ENCODE measurements at regions not wholly inside any gene's neighbourhood (a gene's known extent, or its start where the extent isn't known, plus 50 kb on each side); places are given as distances from the start of the nearest gene placed in this dataset.

DNA sequence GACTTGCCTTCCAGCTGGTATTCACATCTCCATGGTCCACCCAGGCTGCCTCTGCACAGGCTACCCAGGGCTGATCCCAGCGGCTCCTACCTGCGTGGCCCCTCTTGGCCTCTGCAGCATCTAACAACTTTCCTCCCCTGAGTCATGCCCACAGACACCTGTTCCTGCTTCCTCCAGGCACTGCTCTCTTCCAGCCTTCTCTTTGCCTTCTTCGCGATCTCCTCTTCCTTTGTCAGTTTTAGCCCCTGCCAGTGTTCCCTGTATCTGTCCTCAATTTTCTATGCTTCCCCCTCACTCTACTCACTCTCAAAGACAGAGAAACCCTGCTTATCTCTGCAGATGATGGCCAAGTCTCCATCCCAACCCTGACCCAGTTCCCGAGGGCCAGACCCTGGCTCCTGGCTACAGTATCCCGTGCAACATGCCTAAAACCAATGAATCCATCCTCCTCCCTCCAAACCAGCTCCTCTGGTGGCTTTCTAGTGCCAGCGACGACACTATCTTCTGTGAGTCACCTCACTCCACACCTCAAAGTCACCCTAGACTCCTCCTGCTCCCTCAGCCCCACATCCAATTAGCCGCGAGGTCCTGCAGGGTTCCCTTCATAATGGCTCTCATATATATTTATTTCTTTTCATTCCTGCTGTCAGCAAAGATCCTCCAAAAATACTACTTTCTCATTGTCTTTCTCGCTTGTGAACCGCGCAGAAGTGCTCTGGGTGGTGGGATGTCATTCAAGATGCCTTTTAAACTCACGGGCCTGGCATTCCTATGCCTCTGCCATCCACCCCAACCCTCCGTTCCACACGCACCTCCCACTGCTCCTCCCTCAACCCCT lies 259.2 kb downstream of the TOMM20 start:
- H3K4me1 ChIP-seq (ENCODE audit: control insufficient read depth in 1 of 2, low read depth in 2 of 2): peaks cover 10 to 39% of the 10 kb centered on the region in 2 donors
- ATAC-seq (ENCODE audit: insufficient number of reproducible peaks, low FRiP score, low read depth) (no peak), DNase-seq (ENCODE audit: low spot score) (no peak)
- no peaks in the 10 kb centered on the region for H3K27me3 ChIP-seq (replicated peaks; ENCODE audit: insufficient read depth)
- H3K36me3 ChIP-seq: no peaks in the 10 kb centered on the region
- H3K4me3 ChIP-seq: no peak overlapping the region
- H3K27ac ChIP-seq: no peak overlapping the region
- no peak for TF ChIP-seq CTCF (IDR thresholded peaks at IDR 0.05)
- H3K9me3 ChIP-seq: no peaks in the 10 kb centered on the region

DNA sequence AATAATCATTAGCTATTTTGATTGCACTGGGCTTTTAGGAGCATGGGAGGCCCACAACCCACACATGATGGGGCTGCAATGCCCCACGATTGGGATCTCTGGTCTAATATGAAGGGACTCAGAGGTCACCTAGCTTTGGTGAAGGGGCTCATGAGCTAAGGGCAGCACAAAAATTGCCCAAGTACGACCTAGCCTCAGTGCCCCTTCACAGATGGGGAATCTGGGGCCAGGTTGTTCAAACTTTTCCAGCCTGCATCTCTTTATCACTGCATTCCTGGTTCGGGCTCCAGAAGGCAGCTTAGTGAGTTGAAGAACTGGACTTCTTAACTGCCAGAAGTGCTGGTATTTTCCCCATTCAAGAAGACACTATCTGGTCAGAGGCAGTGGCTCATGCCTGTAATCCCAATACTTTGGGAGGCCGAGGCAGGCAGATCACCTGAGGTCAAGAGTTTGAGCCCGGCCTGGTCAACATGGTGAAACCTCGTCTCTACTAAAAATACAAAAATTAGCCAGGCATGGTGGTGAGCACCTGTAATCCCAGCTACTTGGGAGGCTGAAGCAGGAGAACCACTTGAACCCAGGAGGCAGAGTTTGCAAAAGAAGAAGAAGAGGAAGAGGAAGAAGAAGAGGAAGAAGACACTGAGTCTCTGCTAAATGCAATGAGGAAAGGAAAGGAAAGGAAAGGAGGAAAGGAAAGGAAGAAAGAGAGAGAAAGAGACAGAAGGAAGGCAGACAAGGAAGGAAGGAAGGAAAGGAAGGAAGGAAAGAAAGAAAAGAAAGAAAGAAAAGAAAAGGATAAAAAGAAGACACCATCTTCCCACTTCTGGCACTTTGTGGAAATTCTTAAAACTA lies 258.5 kb upstream of the IRF2BP2 start:
- Histone ChIP-seq H3K36me3 (no peaks in the 10 kb centered on the region), H3K4me1 (ENCODE audit: control insufficient read depth in 1 of 2, low read depth in 2 of 2) (peaks cover 14 to 48% of the 10 kb centered on the region in 2 donors), H3K9me3 (no peaks in the 10 kb centered on the region), H3K27me3 (replicated peaks; ENCODE audit: insufficient read depth) (no peaks in the 10 kb centered on the region), H3K27ac (no peak overlapping the region), H3K4me3 (no peak overlapping the region)
- no peak for DNase-seq (ENCODE audit: low spot score)
- no peak for TF ChIP-seq CTCF (IDR thresholded peaks at IDR 0.05)
- no peak for ATAC-seq (ENCODE audit: insufficient number of reproducible peaks, low FRiP score, low read depth)

DNA sequence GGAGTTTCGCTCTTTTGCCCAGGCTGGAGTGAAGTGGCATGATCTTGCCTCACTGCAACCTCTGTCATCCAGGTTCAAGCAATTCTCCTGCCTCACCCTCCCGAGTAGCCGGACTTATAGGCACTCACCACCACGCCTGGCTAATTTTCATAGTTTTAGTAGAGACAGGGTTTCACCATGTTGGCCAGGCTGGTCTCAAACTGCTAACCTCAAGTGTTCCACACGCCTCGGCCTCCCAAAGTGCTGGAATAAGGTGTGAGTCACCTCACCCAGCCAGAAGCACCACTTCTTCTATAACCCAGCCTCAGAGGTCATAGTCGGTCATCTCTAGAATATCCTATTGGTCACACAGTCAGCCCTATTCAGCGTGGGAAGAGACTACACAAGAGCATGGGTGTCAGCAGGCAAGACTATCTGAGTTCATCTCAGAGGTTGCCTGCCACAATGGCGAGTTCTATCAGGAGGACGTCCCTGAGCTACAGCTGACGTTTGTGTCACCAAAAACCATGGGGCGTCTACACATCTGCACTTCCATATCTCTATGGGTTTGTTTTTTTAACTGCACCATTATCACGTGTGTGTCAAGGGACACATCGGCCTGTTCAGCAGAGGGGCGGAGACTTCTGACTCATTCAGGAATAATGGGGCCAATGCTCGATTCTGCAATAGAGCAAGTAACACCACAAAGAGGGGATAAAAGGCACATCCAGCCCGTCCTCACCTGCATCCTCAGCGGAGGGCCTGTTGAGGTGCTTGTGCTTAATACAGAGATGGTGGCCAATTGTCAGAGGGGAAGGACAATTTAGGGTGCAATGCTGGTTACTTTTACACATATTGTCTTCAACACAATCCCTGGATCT lies 256.3 kb upstream of the IRF2BP2 start:
- TF ChIP-seq CTCF (IDR thresholded peaks at IDR 0.05): no peak
- DNase-seq (ENCODE audit: low spot score): no peak
- no peaks in the 10 kb centered on the region for H3K36me3 ChIP-seq
- H3K9me3 ChIP-seq: no peaks in the 10 kb centered on the region
- H3K4me3 ChIP-seq: no peak overlapping the region
- H3K27me3 ChIP-seq (replicated peaks; ENCODE audit: insufficient read depth): no peaks in the 10 kb centered on the region
- H3K4me1 ChIP-seq (ENCODE audit: control insufficient read depth in 1 of 2, low read depth in 2 of 2): peaks cover 19 to 61% of the 10 kb centered on the region in 2 donors
- no peak for ATAC-seq (ENCODE audit: insufficient number of reproducible peaks, low FRiP score, low read depth)
- peak overlapping the region in 1 of 2 donors; percentile 53 for H3K27ac ChIP-seq

GRCh38 chr1:234865171-234866006 lies 255.4 kb upstream of the IRF2BP2 start:
- no peaks in the 10 kb centered on the region for H3K9me3 ChIP-seq
- no peak overlapping the region for H3K27ac ChIP-seq
- no peak for DNase-seq (ENCODE audit: low spot score)
- H3K27me3 ChIP-seq (replicated peaks; ENCODE audit: insufficient read depth): no peaks in the 10 kb centered on the region
- no peak for TF ChIP-seq CTCF (IDR thresholded peaks at IDR 0.05)
- H3K4me3 ChIP-seq: no peak overlapping the region
- H3K36me3 ChIP-seq: no peaks in the 10 kb centered on the region
- H3K4me1 ChIP-seq (ENCODE audit: control insufficient read depth in 1 of 2, low read depth in 2 of 2): peaks cover 19 to 60% of the 10 kb centered on the region in 2 donors
- no peak for ATAC-seq (ENCODE audit: insufficient number of reproducible peaks, low FRiP score, low read depth)

Measured in thoracic aorta (tissue), 2 donors.